22Rv1 (cell line): ENCODE measurements at regions not wholly inside any gene's neighbourhood (a gene's known extent, or its start where the extent isn't known, plus 50 kb on each side); places are given as distances from the start of the nearest gene placed in this dataset.

Experiments used
- H3K27ac ChIP-seq: fragments of 450-650 bp; 2 replicates; pipeline ENCODE4 v1.5.1; 2017
- ZFX ChIP-seq: fragments of 450-650 bp; IDR thresholded peaks from 2 replicates; pipeline ENCODE4 v1.6.1; 2017; ENCODE audit warnings: antibody characterized with exemption, borderline replicate concordance
- TF ChIP-seq, protein P1 (sequence below): fragments of 450-650 bp; IDR thresholded peaks from 2 replicates; pipeline ENCODE4 v1.5.1; 2017; ENCODE audit warnings: mild to moderate bottlenecking

DNA sequence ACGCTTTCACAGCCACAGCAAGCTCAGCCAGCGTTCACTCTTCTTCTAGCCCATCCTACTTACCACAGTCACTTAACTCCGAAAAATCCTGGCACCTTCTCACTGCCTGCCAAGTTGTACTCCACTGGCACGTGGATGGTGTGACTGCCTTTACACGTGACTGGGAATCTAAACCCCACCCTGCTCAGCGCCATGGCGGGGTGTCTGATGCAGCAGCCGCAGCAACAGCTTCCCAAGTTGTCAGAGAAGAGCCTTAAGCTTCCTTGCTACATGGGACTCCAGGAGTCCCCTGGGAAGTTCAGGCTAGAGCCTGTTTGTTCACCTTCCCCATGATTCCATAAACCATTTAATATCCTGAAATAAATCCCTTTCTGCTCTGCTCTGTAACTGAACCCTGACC is 61.9 kb upstream of the FOXC1 start:
- no peak overlapping the region for H3K27ac ChIP-seq
- TF ChIP-seq, protein P1, sequence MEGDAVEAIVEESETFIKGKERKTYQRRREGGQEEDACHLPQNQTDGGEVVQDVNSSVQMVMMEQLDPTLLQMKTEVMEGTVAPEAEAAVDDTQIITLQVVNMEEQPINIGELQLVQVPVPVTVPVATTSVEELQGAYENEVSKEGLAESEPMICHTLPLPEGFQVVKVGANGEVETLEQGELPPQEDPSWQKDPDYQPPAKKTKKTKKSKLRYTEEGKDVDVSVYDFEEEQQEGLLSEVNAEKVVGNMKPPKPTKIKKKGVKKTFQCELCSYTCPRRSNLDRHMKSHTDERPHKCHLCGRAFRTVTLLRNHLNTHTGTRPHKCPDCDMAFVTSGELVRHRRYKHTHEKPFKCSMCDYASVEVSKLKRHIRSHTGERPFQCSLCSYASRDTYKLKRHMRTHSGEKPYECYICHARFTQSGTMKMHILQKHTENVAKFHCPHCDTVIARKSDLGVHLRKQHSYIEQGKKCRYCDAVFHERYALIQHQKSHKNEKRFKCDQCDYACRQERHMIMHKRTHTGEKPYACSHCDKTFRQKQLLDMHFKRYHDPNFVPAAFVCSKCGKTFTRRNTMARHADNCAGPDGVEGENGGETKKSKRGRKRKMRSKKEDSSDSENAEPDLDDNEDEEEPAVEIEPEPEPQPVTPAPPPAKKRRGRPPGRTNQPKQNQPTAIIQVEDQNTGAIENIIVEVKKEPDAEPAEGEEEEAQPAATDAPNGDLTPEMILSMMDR: no peak
- TF ChIP-seq ZFX: no peak

- no peak for TF ChIP-seq ZFX
- TF ChIP-seq, protein P1: no peak
These were observed 58.5 kb upstream of the FOXC1 start for GRCh38 chr6:1551249-1551648.

GRCh38 chr6:1552296-1552761 is 57.4 kb upstream of the FOXC1 start:
- TF ChIP-seq, protein P1: peak; percentile 36; the same call in 1 of the 2 replicates
- TF ChIP-seq ZFX: no peak
- no peak overlapping the region for H3K27ac ChIP-seq

More at GRCh38 chr6:1551249-1551648, 58.5 kb upstream of the FOXC1 start:
- H3K27ac ChIP-seq: no peak overlapping the region

GRCh38 chr6:1553562-1554083 is 56.1 kb upstream of the FOXC1 start:
- TF ChIP-seq ZFX: no peak
- TF ChIP-seq, protein P1: no peak
- no peak overlapping the region for H3K27ac ChIP-seq

- TF ChIP-seq, protein P1: no peak
- TF ChIP-seq ZFX: no peak
- H3K27ac ChIP-seq: no peak overlapping the region
These were observed 55.6 kb upstream of the FOXC1 start for GRCh38 chr6:1554141-1554475.

DNA sequence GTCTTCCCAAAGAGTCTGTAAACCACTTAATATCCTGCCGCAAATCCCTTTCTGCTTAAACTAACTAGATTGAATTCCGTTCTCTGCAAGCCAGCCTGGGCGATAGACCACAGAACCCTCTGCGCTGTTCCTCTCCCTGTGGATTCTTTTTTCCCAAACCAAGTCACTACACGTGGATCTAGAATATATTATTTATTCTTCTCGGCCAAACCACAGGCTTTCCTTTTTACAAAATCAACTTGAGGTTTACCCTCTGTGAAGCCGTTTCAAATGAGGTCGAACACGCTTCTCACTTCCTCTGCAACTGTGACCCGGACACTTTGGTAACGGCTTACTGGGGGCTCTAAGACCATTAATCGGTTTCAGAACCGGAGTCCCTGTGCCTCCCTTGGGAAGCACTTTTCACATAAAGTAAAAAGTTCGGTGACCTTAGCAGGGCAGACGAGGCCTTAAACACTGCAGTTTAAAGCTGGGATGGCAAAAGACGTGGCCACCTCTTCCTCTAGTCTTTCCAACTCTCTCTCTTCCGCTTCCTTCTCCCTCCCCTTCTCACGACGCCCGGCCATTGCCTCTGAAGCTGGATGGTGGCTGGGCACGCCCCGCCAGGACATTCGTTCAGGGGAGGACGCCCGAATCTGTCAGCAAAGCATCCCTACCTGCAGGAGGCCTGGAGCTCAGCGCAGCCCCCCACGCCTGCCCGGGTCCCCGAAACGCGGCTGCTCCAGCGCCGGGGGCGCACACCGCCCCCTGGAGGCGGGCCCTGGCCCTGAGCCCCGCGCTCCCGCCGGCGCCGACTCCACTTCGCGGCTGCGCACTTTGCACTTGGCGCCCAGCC is 55.0 kb upstream of the FOXC1 start:
- no peak overlapping the region for H3K27ac ChIP-seq
- TF ChIP-seq, protein P1: peak; percentile 84
- TF ChIP-seq ZFX: no peak

DNA sequence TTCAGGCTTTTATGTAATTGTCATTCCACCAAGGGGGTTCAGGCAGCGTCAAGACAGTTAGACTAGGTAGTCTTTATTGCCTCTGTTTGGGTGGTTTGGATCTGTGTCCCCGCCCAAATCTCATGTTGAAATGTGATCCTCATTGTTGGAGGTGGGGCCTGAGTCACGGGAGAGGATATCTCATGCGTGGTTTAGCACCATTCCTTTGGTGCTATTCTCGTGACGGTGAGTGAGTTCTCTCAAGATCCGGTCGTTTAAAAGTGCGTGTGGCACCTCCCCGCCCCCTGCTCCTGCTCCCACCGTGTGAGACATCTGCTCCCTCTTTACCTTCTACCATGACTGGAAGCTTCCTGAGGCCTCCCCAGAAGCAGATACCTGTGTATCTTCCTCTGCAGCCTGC is 51.3 kb upstream of the FOXC1 start:
- TF ChIP-seq, protein P1: no peak
- no peak for TF ChIP-seq ZFX
- H3K27ac ChIP-seq: no peak overlapping the region
